Muscle of leg (tissue), 3 donors: ENCODE measurements at regions not wholly inside any gene's neighbourhood (a gene's known extent, or its start where the extent isn't known, plus 50 kb on each side); places are given as distances from the start of the nearest gene placed in this dataset.

Source experiments
- DNase-seq: peaks from one replicate; pipeline ENCODE4 v3.0.0; 2013
- H3K27ac ChIP-seq: one replicate; pipeline ENCODE4 v1.5.1; 2013; ENCODE audit warnings: mild to moderate bottlenecking, low read length, control low read depth
- H3K27me3 ChIP-seq: one replicate; pipeline ENCODE4 v1.6.1; 2013; ENCODE audit warnings: low read length; ENCODE audit not compliant: control insufficient read depth, insufficient read depth
- H3K36me3 ChIP-seq: one replicate; pipeline ENCODE4 v1.6.1; 2013; ENCODE audit warnings: low read length; ENCODE audit not compliant: control insufficient read depth, insufficient read depth
- H3K4me1 ChIP-seq: one replicate; pipeline ENCODE4 v1.6.1; 2013; ENCODE audit warnings: low read length; ENCODE audit not compliant: control insufficient read depth, insufficient read depth
- H3K4me3 ChIP-seq: one replicate; pipeline ENCODE4 v1.5.1; 2013; ENCODE audit warnings: low read length, control low read depth
- H3K9me3 ChIP-seq: replicated peaks from 2 replicates; pipeline ENCODE4 v1.6.1; 2013; ENCODE audit warnings: low read depth, low read length; ENCODE audit not compliant: control insufficient read depth
- WGBS: methylation state at CpG from one replicate; pipeline ENCODE4 v1.1.5; 2013; ENCODE audit warnings: missing lambda C conversion rate; ENCODE audit not compliant: insufficient coverage; 5-methylcytosine and 5-hydroxymethylcytosine counted together

- H3K4me1 ChIP-seq = peaks cover 18% of the 10 kb centered on the region
- no peaks in the 10 kb centered on the region for H3K36me3 ChIP-seq
- 83% methylated on average over 3 of the region's 4 CpGs for WGBS
- DNase-seq = no peak
- H3K4me3 ChIP-seq = no peak overlapping the region
- peaks cover 10% of the 10 kb centered on the region for H3K9me3 ChIP-seq
- peaks cover 3% of the 10 kb centered on the region for H3K27me3 ChIP-seq
- no peak overlapping the region for H3K27ac ChIP-seq
Measured at GRCh38 chr19:30745476-30745985, 373.3 kb downstream of the ZNF536 start.

- H3K27me3 ChIP-seq = peaks cover 3% of the 10 kb centered on the region
- H3K27ac ChIP-seq = no peak overlapping the region
- no peak overlapping the region for H3K4me3 ChIP-seq
- H3K9me3 ChIP-seq = peaks cover 4% of the 10 kb centered on the region
- H3K36me3 ChIP-seq = no peaks in the 10 kb centered on the region
- 78% methylated on average over 7 of the region's 9 CpGs for WGBS
- DNase-seq = no peak
- peaks cover 21% of the 10 kb centered on the region for H3K4me1 ChIP-seq
Measured at GRCh38 chr19:30744741-30745475, 372.7 kb downstream of the ZNF536 start.

GRCh38 chr19:30743702-30744101 lies 371.5 kb downstream of the ZNF536 start:
- no peaks in the 10 kb centered on the region for H3K9me3 ChIP-seq
- no peak for DNase-seq
- peaks cover 3% of the 10 kb centered on the region for H3K27me3 ChIP-seq
- H3K4me3 ChIP-seq = no peak overlapping the region
- no peak overlapping the region for H3K27ac ChIP-seq
- peaks cover 24% of the 10 kb centered on the region for H3K4me1 ChIP-seq
- WGBS = 85% methylated on average over 2 of the region's 5 CpGs
- no peaks in the 10 kb centered on the region for H3K36me3 ChIP-seq

GRCh38 chr19:30743011-30743410 lies 370.8 kb downstream of the ZNF536 start:
- H3K27me3 ChIP-seq = peaks cover 3% of the 10 kb centered on the region
- no peak overlapping the region for H3K27ac ChIP-seq
- peaks cover 24% of the 10 kb centered on the region for H3K4me1 ChIP-seq
- H3K36me3 ChIP-seq = no peaks in the 10 kb centered on the region
- DNase-seq = peak; percentile 30
- WGBS = 20% methylated on average over 9 of the region's 10 CpGs
- no peak overlapping the region for H3K4me3 ChIP-seq
- H3K9me3 ChIP-seq = no peaks in the 10 kb centered on the region

- H3K36me3 ChIP-seq = no peaks in the 10 kb centered on the region
- peaks cover 24% of the 10 kb centered on the region for H3K4me1 ChIP-seq
- H3K27me3 ChIP-seq = peaks cover 3% of the 10 kb centered on the region
- 13% methylated on average over 6 of the region's 12 CpGs for WGBS
- DNase-seq = peak; percentile 59
- no peaks in the 10 kb centered on the region for H3K9me3 ChIP-seq
- H3K4me3 ChIP-seq = no peak overlapping the region
- peak overlapping the region; percentile 67 for H3K27ac ChIP-seq
Measured at GRCh38 chr19:30742406-30742938, 370.3 kb downstream of the ZNF536 start.

GRCh38 chr19:30741566-30741965 lies 369.4 kb downstream of the ZNF536 start:
- H3K9me3 ChIP-seq = no peaks in the 10 kb centered on the region
- no peak overlapping the region for H3K4me3 ChIP-seq
- peaks cover 24% of the 10 kb centered on the region for H3K4me1 ChIP-seq
- peak overlapping the region; percentile 67 for H3K27ac ChIP-seq
- H3K27me3 ChIP-seq = peaks cover 3% of the 10 kb centered on the region
- no CpG with 5 or more reads among the region's 2 CpGs for WGBS
- DNase-seq = no peak
- no peaks in the 10 kb centered on the region for H3K36me3 ChIP-seq

GRCh38 chr19:30739394-30739793 lies 367.2 kb downstream of the ZNF536 start:
- DNase-seq = peak; percentile 90
- H3K9me3 ChIP-seq = no peaks in the 10 kb centered on the region
- 28% methylated on average over 3 of the region's 5 CpGs for WGBS
- peaks cover 3% of the 10 kb centered on the region for H3K27me3 ChIP-seq
- H3K4me3 ChIP-seq = no peak overlapping the region
- H3K27ac ChIP-seq = peak overlapping the region; percentile 26
- H3K36me3 ChIP-seq = no peaks in the 10 kb centered on the region
- peaks cover 32% of the 10 kb centered on the region for H3K4me1 ChIP-seq

- H3K27ac ChIP-seq = no peak overlapping the region
- peaks cover 27% of the 10 kb centered on the region for H3K4me1 ChIP-seq
- no CpG with 5 or more reads among the region's 2 CpGs for WGBS
- no peaks in the 10 kb centered on the region for H3K36me3 ChIP-seq
- peaks cover 3% of the 10 kb centered on the region for H3K27me3 ChIP-seq
- DNase-seq = no peak
- H3K9me3 ChIP-seq = no peaks in the 10 kb centered on the region
- no peak overlapping the region for H3K4me3 ChIP-seq
Measured at GRCh38 chr19:30738047-30738446, 365.9 kb downstream of the ZNF536 start.

- Histone ChIP-seq H3K27me3 (no peaks in the 10 kb centered on the region), H3K36me3 (no peaks in the 10 kb centered on the region), H3K9me3 (no peaks in the 10 kb centered on the region), H3K27ac (peak overlapping the region; percentile 6), H3K4me3 (no peak overlapping the region), H3K4me1 (peaks cover 16% of the 10 kb centered on the region)
- 44% methylated on average over 3 of the region's 6 CpGs for WGBS
- peak; percentile 81 for DNase-seq
Measured at GRCh38 chr19:30734669-30735068, 362.5 kb downstream of the ZNF536 start.

GRCh38 chr19:30733826-30734550 lies 361.8 kb downstream of the ZNF536 start:
- H3K9me3 ChIP-seq = no peaks in the 10 kb centered on the region
- no peaks in the 10 kb centered on the region for H3K36me3 ChIP-seq
- H3K4me1 ChIP-seq = peaks cover 15% of the 10 kb centered on the region
- H3K27ac ChIP-seq = peak overlapping the region; percentile 6
- H3K4me3 ChIP-seq = no peak overlapping the region
- no peaks in the 10 kb centered on the region for H3K27me3 ChIP-seq
- 81% methylated on average over 5 of the region's 15 CpGs for WGBS
- DNase-seq = peak; percentile 90
